Renal cortex interstitium (tissue), 11 donors: ENCODE measurements at regions not wholly inside any gene's neighbourhood (a gene's known extent, or its start where the extent isn't known, plus 50 kb on each side); places are given as distances from the start of the nearest gene placed in this dataset.

Source experiments
- DNase-seq, 11 donors: peaks; one replicate each; pipeline ENCODE4 v3.0.0-alpha.2; 2013; ENCODE audit warnings: low read depth in 9 of 11, low spot score in 4 of 11; ENCODE audit errors: extremely low read depth in 1 of 11

DNA sequence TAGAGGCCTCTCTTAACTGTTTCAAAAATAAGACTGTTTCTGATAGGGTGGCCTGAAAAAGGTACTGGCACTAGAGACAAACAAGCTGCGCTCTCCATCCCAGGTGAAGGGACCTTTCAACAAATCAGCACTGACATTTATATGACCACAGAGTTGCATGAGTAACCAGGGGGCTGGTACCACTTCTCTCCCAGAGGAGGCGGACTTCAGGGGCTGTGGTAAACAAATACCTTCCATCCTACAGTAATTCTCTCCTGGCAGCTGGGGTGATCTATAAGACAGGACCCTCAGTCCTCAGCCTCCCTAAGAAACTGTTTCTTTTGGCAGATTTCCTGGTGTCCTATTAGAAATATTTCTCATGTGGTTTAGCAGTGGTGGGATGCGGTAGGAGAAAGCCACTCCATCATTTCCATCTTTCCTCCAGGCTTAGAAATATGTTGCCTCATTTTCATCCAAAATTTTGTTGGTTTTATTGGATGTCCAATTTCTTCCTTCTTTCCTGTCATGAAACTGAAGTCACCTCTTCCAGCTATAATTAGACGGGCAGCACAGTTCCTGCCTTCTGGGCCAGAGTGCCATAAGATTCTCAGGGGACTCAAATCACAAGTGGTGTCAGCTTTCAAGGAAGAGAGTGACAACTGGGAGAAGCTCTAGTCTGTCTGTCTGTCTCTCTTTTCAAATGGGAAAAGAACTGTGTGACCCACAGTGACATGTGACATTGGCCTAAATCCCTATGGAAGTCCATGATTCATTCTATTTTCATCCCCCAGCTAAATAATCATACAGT lies 96.4 kb downstream of the CYRIA start:
- peak in 8 of 11 donors; percentile 41 to 77 (median 54) for DNase-seq

DNA sequence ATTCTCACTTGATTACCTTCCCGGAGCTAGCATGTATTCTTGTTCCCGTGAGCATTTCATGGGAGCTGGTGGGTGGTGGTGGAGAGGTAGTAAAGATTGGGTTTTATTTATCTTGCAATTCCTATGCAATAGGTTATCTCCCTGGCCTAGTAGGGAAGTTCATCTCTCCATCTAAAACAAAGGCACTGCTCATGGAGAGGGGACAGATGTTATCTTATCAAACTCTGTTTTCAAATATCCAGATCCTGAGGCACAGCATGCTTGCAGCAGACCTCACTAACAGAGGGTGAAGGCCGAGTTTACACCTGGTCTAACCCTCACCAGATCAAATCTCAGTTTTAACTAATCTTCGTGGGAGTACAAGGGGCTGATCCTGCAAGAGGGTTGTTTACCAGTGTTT lies 98.9 kb downstream of the CYRIA start:
- no peak for DNase-seq

DNA sequence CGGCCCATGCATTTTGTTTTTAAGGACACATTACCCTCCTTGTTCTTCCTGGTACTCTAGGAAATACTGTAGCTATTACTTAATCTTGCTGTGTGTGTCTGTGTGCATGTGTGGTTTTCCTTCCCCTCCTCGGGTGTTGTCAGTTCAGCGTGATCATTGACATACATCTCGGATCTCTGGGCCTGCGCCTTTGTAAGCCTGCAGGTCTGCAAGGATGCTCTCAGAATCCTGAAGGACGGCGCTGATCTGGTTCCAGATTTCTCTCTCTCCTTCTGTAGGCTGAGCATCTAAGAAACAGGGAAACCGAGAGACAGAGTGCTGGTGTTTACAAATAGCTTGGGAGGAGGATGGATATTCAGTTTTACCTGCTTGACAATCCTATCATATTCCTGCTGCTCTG lies 100.2 kb downstream of the CYRIA start:
- DNase-seq = no peak

- no peak for DNase-seq
Measured at GRCh38 chr2:16561676-16562075, 104.0 kb downstream of the CYRIA start.

DNA sequence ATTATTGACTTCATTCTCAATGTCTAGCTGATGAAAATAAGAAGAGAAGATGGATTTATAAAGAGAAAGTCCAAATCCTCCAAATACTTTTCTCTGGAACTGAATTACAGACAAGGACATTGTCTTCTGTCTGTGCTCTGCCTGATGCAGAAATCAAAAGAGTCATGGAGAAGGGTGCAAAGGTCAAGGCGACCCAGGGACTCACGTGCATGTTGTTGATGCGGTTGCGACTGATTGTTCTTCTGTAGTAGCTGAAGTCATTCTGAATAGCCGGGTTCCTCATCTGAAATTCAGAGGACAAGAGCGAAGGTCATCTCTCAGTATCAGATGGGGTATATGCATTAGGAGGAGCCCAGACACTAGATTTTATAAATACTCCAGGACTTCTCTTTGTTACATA lies 104.4 kb downstream of the CYRIA start:
- no peak for DNase-seq

DNA sequence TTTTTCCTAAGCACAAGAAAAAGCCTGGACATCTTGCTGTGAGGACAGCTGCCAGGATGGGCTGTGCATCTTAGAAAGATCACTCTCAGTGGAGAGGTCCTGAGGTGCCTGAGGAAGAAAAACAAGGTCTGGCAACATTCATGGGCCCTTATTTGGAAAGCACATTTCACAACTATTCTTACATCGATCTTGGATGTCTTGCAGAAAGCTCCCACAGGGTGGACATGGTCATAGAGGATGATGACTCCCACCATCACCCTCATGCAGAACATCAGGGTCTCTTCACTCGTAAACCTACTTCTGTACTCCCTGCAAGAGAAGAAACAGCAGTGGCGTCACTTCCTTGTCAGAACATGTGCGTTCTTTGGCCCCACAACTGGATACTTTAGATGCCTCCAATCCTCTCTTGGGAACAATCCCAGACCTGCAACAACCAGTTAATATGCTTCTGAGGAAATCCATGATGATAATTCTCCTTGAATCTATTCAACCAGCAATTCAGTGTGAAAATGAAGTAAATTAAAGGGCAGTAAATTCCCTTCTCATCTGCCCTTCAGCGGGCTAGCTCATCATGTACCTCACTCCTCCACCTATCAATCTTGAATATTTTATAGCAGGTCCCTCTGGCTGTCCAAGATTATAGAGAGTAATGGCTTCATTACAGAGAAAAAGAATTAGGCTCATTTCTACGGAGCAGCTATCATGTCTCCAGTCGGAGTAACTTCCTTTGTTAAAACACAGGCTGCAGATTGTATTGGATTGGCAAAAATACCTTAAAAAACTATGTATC lies 106.2 kb downstream of the CYRIA start:
- peak in 7 of 11 donors; percentile 25 to 62 (median 46) for DNase-seq

- no peak for DNase-seq
Measured at GRCh38 chr2:16554060-16554583, 111.5 kb downstream of the CYRIA start.

DNA sequence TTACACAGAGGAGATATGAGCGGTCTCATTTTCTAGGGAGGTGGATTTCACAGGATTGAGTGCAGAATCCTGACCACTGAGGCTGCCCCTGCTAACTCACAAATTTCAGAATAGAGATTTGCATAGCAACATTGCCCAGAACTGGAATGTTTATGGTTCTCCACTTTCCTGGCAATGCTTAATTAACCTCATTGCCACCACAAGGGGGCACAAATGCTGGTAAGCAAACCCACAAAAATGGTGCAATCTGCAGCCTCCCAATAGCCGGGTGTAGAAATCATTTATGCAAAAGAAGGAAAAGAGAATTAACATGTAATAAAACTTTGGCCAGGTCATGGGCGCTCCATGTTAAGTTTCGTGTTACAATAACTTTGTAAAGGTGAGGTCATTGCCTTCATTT lies 112.4 kb downstream of the CYRIA start:
- DNase-seq = peak in 2 of 11 donors; percentile 20 to 48

- DNase-seq = no peak
Measured at GRCh38 chr2:16552202-16552601, 113.4 kb downstream of the CYRIA start.

DNA sequence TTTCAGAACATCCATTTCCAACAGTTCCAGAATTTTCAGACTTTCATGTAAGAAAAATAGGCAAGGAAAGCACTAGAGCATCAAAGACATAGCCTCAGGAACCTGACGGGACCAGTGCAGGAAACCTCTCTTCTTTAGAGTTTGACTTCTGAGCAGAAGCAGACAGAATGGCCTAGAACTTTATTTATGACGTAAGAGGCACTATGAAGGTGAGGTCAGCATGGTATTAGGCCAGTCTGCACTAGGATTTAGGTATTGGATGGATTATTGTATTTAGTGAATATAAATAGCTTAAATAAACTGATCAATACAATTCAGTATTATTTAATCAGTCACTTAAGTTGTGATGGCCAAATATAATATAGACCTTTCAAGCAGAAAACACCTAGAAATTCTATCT lies 117.6 kb downstream of the CYRIA start:
- DNase-seq = no peak

DNA sequence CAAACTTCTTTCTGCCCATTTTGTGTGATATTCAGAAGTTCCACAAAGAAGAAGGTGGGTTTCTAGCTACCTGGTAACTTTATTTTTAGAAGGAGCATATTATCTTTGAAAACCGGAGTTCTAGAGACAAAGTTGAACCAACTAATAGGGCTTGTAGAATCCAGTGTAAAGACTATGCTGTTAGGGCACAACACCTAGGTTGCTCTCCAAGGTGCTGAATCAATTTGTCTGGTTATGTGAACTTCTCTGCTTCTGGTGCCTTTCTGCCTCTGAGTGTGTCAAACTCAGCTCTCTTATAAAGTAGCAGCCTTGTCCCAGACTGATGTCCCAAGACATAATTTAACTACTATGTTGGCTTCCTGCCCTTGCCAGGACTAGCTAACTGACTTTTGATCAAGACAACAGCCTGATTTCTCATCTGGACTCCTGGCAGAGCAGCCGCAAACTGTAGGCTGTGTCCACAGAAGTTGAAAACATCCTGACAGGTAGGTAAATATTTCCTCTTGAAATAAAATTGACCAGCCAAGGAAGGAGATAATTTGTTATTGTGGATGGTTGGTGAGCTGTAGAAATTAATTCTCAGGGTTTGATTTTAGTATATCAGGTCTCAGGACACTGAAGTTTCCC lies 119.4 kb downstream of the CYRIA start:
- peak in 10 of 11 donors; percentile 68 to 89 (median 78) for DNase-seq

- no peak for DNase-seq
Measured at GRCh38 chr2:16538707-16539106, 126.9 kb downstream of the CYRIA start.

DNA sequence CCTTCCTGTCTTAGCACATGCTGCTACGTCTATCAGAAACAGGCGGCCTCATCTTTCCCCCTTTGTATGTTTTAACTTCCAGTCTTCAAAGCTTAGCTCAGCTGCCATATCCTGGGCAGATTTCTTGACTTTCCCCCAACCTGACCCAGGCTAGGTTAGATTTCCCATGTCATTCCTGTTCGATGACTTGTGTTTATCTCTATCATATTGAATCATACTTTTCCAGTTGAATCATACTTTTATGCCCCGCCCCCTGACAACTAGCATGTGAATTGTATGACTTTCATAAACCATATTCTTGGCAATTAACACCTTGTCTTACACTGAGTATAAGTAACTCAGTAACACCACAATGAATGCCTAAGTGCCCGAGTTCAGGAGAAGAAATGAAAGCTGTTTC lies 128.3 kb downstream of the CYRIA start:
- no peak for DNase-seq

DNA sequence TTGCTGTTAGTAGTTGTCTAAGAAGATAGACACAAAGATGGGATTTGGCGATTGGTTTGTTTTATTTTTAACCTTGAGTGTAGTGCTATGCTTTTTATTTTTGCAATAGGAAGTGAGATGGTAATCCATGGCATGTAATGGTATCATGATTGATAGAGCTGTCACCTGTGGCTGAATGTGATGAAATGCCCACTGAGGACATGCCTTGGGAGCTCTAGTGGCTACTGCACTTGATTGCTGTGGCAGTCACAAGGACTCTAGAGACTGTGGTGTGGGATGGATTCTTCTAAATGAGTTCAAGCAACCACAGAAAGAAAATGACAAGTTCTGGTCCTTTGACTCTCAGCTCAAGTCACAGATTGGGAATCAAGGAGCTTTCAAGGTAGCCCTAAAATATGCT lies 139.4 kb downstream of the CYRIA start:
- DNase-seq = no peak

DNA sequence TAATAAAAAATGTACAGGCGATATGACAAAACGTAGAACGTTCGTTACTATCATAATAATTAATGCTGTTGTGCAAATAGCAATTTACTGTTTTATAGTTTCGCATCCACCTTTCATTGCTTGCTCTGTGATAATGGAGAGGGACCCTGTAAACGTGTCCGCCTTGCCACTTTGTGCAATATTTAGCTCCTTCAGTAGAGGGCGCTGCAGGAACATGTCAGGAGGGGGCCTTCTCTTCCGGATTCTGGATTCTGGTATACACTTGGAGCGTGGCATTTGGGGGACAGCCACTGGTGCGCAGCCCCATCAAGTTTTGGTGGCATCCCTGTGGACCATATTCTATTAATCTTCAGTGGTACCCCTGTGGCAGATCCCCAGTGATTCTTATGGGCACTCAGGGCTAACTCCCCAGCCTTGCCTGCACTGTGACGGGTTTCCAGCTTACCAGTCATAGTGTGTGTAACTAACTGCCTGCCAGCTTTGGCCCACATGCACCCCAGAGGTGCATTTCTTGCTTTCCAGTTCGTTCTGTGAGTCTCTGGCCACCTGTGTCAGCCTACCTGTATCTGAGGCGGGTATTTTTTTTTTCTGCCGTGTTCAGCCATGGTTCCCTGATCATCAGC lies 140.3 kb downstream of the CYRIA start:
- no peak for DNase-seq

- no peak for DNase-seq
Measured at GRCh38 chr2:16523711-16524110, 141.9 kb downstream of the CYRIA start.

DNA sequence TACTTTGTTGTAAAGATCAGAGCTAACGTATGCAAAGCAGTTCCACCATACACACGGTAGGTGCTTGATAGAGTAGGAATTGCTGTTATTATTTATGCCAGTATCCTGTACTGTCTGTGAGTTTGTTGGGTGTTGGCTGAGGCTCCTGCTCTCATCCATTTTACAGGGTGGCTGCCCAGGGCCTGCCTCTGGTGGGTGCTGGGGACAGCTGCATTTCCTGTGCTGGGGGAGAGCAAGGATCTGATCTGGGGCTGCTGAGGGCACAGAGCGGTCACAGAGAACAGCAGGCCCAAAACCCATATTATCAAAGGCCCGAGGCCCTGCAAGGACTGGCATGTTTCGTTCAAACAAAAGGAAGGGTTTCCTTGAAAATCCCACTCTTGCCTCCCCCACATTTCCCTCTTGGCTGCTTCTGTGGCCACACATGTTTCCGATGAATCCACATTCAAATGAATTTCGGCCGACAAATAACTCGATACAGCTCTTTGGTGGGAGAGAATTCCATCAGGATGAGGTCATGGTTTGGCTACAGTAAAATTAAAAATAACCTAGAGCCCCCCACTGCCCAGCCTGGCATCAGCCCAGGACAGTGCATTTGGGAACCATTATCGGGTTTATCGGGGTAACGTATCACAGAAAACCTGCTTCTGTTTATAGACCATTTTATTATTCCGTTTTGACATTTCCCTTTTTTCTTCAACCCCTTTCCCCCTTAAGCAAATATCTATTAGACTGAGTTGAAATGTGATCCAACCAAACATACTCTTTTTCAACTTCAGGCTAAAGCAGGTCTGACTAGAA lies 143.4 kb downstream of the CYRIA start:
- DNase-seq = peak in 8 of 11 donors; percentile 36 to 77 (median 56)

GRCh38 chr2:16520891-16521290 lies 144.7 kb downstream of the CYRIA start:
- no peak for DNase-seq

DNA sequence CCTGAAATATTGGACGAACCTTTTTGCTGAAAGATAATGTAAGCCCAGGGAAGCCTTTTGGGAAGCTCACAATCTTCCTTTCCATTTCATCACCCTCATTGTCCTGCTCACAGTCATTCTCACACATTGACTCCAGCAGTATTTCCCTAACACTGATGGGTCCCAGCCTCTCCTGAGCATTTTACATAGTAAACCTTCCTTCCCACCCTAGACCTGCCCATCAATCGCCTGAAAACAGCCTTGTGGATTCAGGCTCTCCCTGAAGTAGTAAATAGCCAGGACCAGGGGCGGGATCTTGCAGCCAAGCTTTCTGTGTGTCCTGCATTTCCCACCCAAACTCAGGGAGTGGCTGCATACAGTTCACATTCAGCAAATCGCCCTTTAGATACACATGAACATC lies 149.9 kb downstream of the CYRIA start:
- no peak for DNase-seq
